ENCODE measurements at regions not wholly inside any gene's neighbourhood (a gene's known extent, or its start where the extent isn't known, plus 50 kb on each side); places are given as distances from the start of the nearest gene placed in this dataset.

- no peaks in the 10 kb centered on the region for H3K9me3 ChIP-seq (ENCODE audit: control insufficient read depth, low read depth, low read length)
- H2BK12ac ChIP-seq (ENCODE audit: insufficient read length, low read depth, low read length), result no peak overlapping the region
- H3K9ac ChIP-seq (ENCODE audit: extremely low read depth, insufficient read length, low read length), result no peak overlapping the region
- Mint-ChIP-seq H3K9me3 (no peaks in the 10 kb centered on the region), H3K4me1 (peaks cover 20 to 30% of the 10 kb centered on the region in 2 experiments), H3K36me3 (ENCODE audit: insufficient read depth in 1 of 3, low read depth in 3 of 3) (no peaks in the 10 kb centered on the region), H3K27ac (no peak overlapping the region), H3K27me3 (ENCODE audit: low read depth) (no peaks in the 10 kb centered on the region; the same call in none of the 2 replicates), H3K4me3 (no peak overlapping the region)
- H3K14ac ChIP-seq (ENCODE audit: insufficient read depth, low read length), result no peak overlapping the region
- H3K27ac ChIP-seq (ENCODE audit: insufficient read length, low read depth, low read length), result no peak overlapping the region
- no peak overlapping the region for H2BK5ac ChIP-seq (ENCODE audit: insufficient read length, low read length)
- H4K5ac ChIP-seq (ENCODE audit: insufficient read length, low read depth, low read length), result no peak overlapping the region
- H2BK15ac ChIP-seq (ENCODE audit: low read depth, low read length), result no peak overlapping the region
- TF ChIP-seq, protein P1, sequence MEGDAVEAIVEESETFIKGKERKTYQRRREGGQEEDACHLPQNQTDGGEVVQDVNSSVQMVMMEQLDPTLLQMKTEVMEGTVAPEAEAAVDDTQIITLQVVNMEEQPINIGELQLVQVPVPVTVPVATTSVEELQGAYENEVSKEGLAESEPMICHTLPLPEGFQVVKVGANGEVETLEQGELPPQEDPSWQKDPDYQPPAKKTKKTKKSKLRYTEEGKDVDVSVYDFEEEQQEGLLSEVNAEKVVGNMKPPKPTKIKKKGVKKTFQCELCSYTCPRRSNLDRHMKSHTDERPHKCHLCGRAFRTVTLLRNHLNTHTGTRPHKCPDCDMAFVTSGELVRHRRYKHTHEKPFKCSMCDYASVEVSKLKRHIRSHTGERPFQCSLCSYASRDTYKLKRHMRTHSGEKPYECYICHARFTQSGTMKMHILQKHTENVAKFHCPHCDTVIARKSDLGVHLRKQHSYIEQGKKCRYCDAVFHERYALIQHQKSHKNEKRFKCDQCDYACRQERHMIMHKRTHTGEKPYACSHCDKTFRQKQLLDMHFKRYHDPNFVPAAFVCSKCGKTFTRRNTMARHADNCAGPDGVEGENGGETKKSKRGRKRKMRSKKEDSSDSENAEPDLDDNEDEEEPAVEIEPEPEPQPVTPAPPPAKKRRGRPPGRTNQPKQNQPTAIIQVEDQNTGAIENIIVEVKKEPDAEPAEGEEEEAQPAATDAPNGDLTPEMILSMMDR (conservative IDR thresholded peaks at IDR 0.05), result no peak
- no peaks in the 10 kb centered on the region for H4K20me1 ChIP-seq (ENCODE audit: control insufficient read depth, insufficient read depth, insufficient read length)
- H3T11ph ChIP-seq (ENCODE audit: low read length), result no peak overlapping the region
- no peak overlapping the region for H2AK5ac ChIP-seq (ENCODE audit: insufficient read length, low read length)
- H2BK120ac ChIP-seq (ENCODE audit: low read depth, low read length, poor library complexity, severe bottlenecking), result no peak overlapping the region
- no peak for DNase-seq
- H3K4me2 ChIP-seq (ENCODE audit: insufficient read depth, insufficient read length, low read length), result no peak overlapping the region
- no peaks in the 10 kb centered on the region for H3K79me2 ChIP-seq (ENCODE audit: insufficient read depth, low read length)
- H4K91ac ChIP-seq (ENCODE audit: insufficient read length, low read depth, low read length), result no peak overlapping the region
- H3K27me3 ChIP-seq (ENCODE audit: insufficient read depth, low read length), result no peaks in the 10 kb centered on the region
- no peak overlapping the region for H3K4ac ChIP-seq (ENCODE audit: low read depth, low read length)
- no peak overlapping the region for H3K56ac ChIP-seq (ENCODE audit: insufficient read length, low read depth, low read length)
- H3K4me1 ChIP-seq (ENCODE audit: insufficient read depth, low read length), result no peaks in the 10 kb centered on the region
- no peak overlapping the region for H2BK20ac ChIP-seq (ENCODE audit: low read depth, low read length, poor library complexity, severe bottlenecking)
- no peak overlapping the region for H4K8ac ChIP-seq (replicated peaks; ENCODE audit: insufficient read length, low read depth, low read length)
- H3K18ac ChIP-seq (ENCODE audit: insufficient read length, low read depth, low read length), result no peak overlapping the region
- no peaks in the 10 kb centered on the region for H3K23me2 ChIP-seq (ENCODE audit: insufficient read length, low read depth, low read length, poor library complexity, severe bottlenecking)
- no peak overlapping the region for H3K23ac ChIP-seq (ENCODE audit: insufficient read length, low read depth, low read length)
- no peak overlapping the region for H2AFZ ChIP-seq (ENCODE audit: low read length)
- WGBS (ENCODE audit: extremely low coverage, insufficient read length, low lambda C conversion rate), result no CpG with 5 or more reads among the region's 11 CpGs
- no peaks in the 10 kb centered on the region for H3K79me1 ChIP-seq (ENCODE audit: insufficient read depth, low read depth, low read length, poor library complexity, severe bottlenecking)
These were observed 345.9 kb downstream of the MIAT start for GRCh38 chr22:27003297-27003696.
